ENCODE measurements at regions not wholly inside any gene's neighbourhood (a gene's known extent, or its start where the extent isn't known, plus 50 kb on each side); places are given as distances from the start of the nearest gene placed in this dataset.

GRCh38 chr13:99663908-99664307, 162.6 kb downstream of the TM9SF2 start:
- DNase-seq = no peak

GRCh38 chr13:99663185-99663825, 162.0 kb downstream of the TM9SF2 start:
- no peak for DNase-seq

- no peak for DNase-seq
Measured at GRCh38 chr13:99662678-99663077, 161.4 kb downstream of the TM9SF2 start.

GRCh38 chr13:99661791-99662190, 160.5 kb downstream of the TM9SF2 start:
- no peak for DNase-seq

GRCh38 chr13:99659866-99660554, 158.7 kb downstream of the TM9SF2 start:
- no peak for DNase-seq

GRCh38 chr13:99659226-99659625, 158.0 kb downstream of the TM9SF2 start:
- DNase-seq = no peak

GRCh38 chr13:99658261-99658991, 157.2 kb downstream of the TM9SF2 start:
- peak; percentile 64 to 86 (median 70) for DNase-seq

GRCh38 chr13:99657848-99658260, 156.6 kb downstream of the TM9SF2 start:
- peak; percentile 15 to 85 (median 36) for DNase-seq

- DNase-seq = peak in 1 of 3 donors; percentile 30
Measured at GRCh38 chr13:99656844-99657381, 155.6 kb downstream of the TM9SF2 start.

GRCh38 chr13:99656092-99656745, 154.9 kb downstream of the TM9SF2 start:
- peak; percentile 62 to 82 (median 79) for DNase-seq

GRCh38 chr13:99655351-99656091, 154.2 kb downstream of the TM9SF2 start:
- no peak for DNase-seq

GRCh38 chr13:99654076-99654475, 152.8 kb downstream of the TM9SF2 start:
- no peak for DNase-seq

GRCh38 chr13:99653526-99653925, 152.3 kb downstream of the TM9SF2 start:
- no peak for DNase-seq

- DNase-seq = no peak
Measured at GRCh38 chr13:99652901-99653300, 151.6 kb downstream of the TM9SF2 start.

GRCh38 chr13:99652141-99652540, 150.9 kb downstream of the TM9SF2 start:
- DNase-seq = no peak

GRCh38 chr13:99651016-99651415, 149.7 kb downstream of the TM9SF2 start:
- no peak for DNase-seq

- DNase-seq = no peak
Measured at GRCh38 chr13:99650410-99650809, 149.1 kb downstream of the TM9SF2 start.

GRCh38 chr13:99648927-99649326, 147.7 kb downstream of the TM9SF2 start:
- no peak for DNase-seq

- no peak for DNase-seq
Measured at GRCh38 chr13:99648066-99648665, 146.9 kb downstream of the TM9SF2 start.

GRCh38 chr13:99647596-99647985, 146.3 kb downstream of the TM9SF2 start:
- no peak for DNase-seq
